Gastroesophageal sphincter (tissue), 4 donors: ENCODE measurements at regions not wholly inside any gene's neighbourhood (a gene's known extent, or its start where the extent isn't known, plus 50 kb on each side); places are given as distances from the start of the nearest gene placed in this dataset.

Experiments
- ATAC-seq: fragments of 150-250 bp; one replicate; pipeline ENCODE4 v1.9.1; 2016; ENCODE audit warnings: mild to moderate bottlenecking, moderate library complexity
- H3K27ac ChIP-seq, 4 donors: fragments of 200-600 bp; sonication (generic) in 3 of 4; 1 replicate in 3 of 4; 2 replicates in 1 of 4; pipeline ENCODE4 v1.5.1; 2016 to 2019
- H3K27me3 ChIP-seq: fragments of 200-600 bp; sonication (generic); one replicate; pipeline ENCODE4 v1.5.1; 2019
- H3K36me3 ChIP-seq, 2 donors: fragments of 200-600 bp; sonication (generic); one replicate each; pipeline ENCODE4 v1.5.1; 2019; ENCODE audit warnings: control low read depth in 1 of 2
- H3K4me1 ChIP-seq, 3 donors: fragments of 200-600 bp; sonication (generic); 1 replicate in 2 of 3; 2 replicates in 1 of 3; pipeline ENCODE4 v1.5.1; 2016 to 2019; ENCODE audit warnings: control low read depth in 2 of 3
- H3K4me3 ChIP-seq, 2 donors: fragments of 200-600 bp; sonication (generic); one replicate each; pipeline ENCODE4 v1.5.1; 2019; ENCODE audit warnings: mild to moderate bottlenecking in 1 of 2, moderate library complexity in 1 of 2
- H3K9me3 ChIP-seq, 3 donors: fragments of 200-600 bp; sonication (generic); one replicate each; pipeline ENCODE4 v1.5.1; 2017 to 2019; ENCODE audit warnings: control low read depth in 2 of 3
- EP300 ChIP-seq: sonication (generic); formaldehyde crosslinking; IDR thresholded peaks from one replicate; pipeline ENCODE4 v1.6.1; 2017; ENCODE audit warnings: antibody characterized with exemption, mild to moderate bottlenecking
- POLR2A ChIP-seq, 2 donors: fragments of 450-650 bp; IDR thresholded peaks; one replicate each; pipeline ENCODE4 v1.6.1; 2017; ENCODE audit warnings: antibody characterized with exemption in 2 of 2, mild to moderate bottlenecking in 2 of 2, moderate library complexity in 1 of 2
- POLR2AphosphoS5 ChIP-seq: sonication (generic); formaldehyde crosslinking; IDR thresholded peaks from one replicate; pipeline ENCODE4 v1.6.1; 2017; ENCODE audit warnings: antibody characterized with exemption
- WGBS, 2 donors: methylation state at CpG; one replicate each; pipeline ENCODE4 v1.1.5; 2018; ENCODE audit warnings: low coverage in 1 of 2; 5-methylcytosine and 5-hydroxymethylcytosine counted together
- TF ChIP-seq, protein P1 (sequence below), 4 experiments: fragments of 200-600 bp in 2 of 4; fragments of 450-650 bp in 2 of 4; sonication (generic) in 1 of 4; IDR thresholded peaks; one replicate each; pipeline ENCODE4 v1.5.1; 2017 to 2019; ENCODE audit warnings: antibody characterized with exemption in 4 of 4, mild to moderate bottlenecking in 2 of 4, moderate library complexity in 2 of 4

DNA sequence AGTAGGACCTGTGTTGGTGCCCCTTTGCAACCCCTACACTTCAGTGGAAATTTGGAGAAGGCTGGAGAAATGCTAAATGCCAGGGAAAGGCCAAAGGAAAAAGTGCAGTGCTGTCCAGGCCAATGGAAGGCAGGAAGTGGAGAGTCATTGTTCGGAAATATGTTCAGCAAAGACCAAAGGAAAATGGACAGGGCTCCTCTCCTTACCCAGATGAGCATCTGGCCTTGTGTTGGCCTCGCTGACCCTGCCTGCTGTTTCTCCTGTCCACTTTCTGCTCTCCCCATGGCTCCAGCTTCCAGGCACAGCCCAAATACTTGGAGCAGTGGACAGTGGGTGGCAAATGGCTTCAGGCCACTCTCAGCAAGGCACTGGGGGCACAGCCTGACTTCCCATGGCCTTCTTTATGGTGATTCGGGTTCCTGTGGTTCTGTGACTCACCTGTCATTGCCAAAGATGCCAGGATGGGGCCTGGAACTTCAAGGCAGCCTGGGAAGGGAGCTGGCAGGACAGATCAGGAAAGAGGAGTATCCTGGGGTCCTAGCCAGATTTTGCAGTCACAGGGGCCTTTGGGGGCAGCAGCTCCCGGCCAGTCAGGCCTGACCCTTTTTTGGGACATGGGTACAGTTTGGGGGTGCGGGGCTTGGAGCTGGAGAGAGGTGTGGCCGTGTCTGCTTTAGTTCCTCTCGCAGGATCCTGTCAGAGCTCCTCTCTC lies 190.9 kb upstream of the SLC24A3 start:
- 87 to 100% methylated on average over 1 to 3 of the region's 7 CpGs for WGBS, 2 donors

DNA sequence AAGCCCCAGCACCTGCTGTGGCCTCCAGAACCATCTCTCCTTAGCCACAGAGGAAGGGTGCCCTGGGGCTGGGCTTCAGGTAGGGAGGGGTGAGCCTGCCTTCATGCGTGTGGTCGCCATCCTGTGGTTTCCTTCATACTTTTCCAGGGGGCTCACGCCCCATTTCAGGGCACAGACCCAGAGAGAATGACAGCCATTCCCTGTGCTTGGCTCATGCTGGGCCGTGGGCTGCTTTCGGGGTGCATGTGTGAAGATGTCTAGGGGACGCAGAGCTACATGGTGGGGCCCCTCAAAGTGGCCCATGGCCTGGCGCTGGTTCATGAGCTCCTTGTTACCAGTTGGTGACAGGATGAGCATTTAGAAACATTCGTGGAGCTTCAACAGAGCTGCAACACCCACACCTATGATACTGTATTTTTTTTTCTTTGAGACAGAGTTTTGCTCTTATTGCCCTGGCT lies 190.3 kb upstream of the SLC24A3 start:
- Histone ChIP-seq H3K36me3 (no peaks in the 10 kb centered on the region), H3K27ac (no peak overlapping the region), H3K4me3 (no peak overlapping the region), H3K27me3 (no peaks in the 10 kb centered on the region), H3K4me1 (peaks cover 0 to 20% (median 7%) of the 10 kb centered on the region in 3 donors), H3K9me3 (no peaks in the 10 kb centered on the region)
- ATAC-seq: no peak
- no CpG with 5 or more reads among the region's 8 CpGs for WGBS, 2 donors
- TF ChIP-seq POLR2AphosphoS5: no peak
- TF ChIP-seq, protein P1, sequence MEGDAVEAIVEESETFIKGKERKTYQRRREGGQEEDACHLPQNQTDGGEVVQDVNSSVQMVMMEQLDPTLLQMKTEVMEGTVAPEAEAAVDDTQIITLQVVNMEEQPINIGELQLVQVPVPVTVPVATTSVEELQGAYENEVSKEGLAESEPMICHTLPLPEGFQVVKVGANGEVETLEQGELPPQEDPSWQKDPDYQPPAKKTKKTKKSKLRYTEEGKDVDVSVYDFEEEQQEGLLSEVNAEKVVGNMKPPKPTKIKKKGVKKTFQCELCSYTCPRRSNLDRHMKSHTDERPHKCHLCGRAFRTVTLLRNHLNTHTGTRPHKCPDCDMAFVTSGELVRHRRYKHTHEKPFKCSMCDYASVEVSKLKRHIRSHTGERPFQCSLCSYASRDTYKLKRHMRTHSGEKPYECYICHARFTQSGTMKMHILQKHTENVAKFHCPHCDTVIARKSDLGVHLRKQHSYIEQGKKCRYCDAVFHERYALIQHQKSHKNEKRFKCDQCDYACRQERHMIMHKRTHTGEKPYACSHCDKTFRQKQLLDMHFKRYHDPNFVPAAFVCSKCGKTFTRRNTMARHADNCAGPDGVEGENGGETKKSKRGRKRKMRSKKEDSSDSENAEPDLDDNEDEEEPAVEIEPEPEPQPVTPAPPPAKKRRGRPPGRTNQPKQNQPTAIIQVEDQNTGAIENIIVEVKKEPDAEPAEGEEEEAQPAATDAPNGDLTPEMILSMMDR (IDR thresholded peaks at IDR 0.05): no peak
- TF ChIP-seq EP300: no peak
- TF ChIP-seq POLR2A (IDR thresholded peaks at IDR 0.05): no peak

More for the DNA sequence above, 190.9 kb upstream of the SLC24A3 start:
- H3K4me1 ChIP-seq: peaks cover 0 to 16% (median 7%) of the 10 kb centered on the region in 3 donors
- H3K9me3 ChIP-seq: no peaks in the 10 kb centered on the region
- no peaks in the 10 kb centered on the region for H3K27me3 ChIP-seq
- no peaks in the 10 kb centered on the region for H3K36me3 ChIP-seq
- no peak for ATAC-seq
- H3K4me3 ChIP-seq: no peak overlapping the region
- no peak overlapping the region for H3K27ac ChIP-seq
- TF ChIP-seq POLR2AphosphoS5 (no peak), EP300 (no peak), POLR2A (IDR thresholded peaks at IDR 0.05) (no peak)
- TF ChIP-seq, protein P1 (IDR thresholded peaks at IDR 0.05): no peak

DNA sequence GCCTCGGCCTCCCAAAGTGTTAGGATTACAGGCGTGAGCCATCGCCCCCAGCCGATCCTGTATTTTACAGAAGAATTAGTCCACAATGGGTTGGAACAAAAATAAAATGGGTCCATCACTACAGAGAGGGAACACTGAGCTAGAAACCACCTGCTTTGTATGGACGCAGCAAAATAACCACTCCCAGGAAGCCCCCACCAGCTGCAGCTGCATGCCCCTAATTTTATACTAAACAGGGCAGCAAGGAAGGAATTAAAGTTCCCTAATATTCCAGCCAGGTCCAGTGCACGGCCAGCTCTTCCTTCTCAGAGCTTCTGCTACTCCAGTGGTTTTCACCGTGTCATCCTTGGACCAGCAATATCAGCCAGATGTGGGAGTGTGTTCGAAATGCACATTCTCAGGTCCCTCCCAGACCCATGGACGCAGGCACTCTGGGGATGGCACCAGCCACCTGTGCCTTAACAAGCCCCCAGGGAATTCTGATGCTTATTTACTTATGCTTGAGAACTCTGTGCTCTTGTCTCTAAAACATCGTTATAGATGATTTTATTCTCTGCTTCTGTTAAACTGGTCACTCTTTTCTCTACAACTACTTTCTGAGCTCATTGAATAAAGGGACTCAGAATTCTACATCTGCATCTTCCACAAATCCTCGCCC lies 189.5 kb upstream of the SLC24A3 start:
- TF ChIP-seq POLR2AphosphoS5: no peak
- no peak for TF ChIP-seq POLR2A (IDR thresholded peaks at IDR 0.05)
- H3K4me3 ChIP-seq: no peak overlapping the region
- no peak for ATAC-seq
- peaks cover 0 to 20% (median 7%) of the 10 kb centered on the region in 3 donors for H3K4me1 ChIP-seq
- no peaks in the 10 kb centered on the region for H3K9me3 ChIP-seq
- H3K27me3 ChIP-seq: no peaks in the 10 kb centered on the region
- H3K27ac ChIP-seq: no peak overlapping the region
- no peaks in the 10 kb centered on the region for H3K36me3 ChIP-seq
- 79 to 87% methylated on average over 5 to 7 of the region's 11 CpGs for WGBS, 2 donors

DNA sequence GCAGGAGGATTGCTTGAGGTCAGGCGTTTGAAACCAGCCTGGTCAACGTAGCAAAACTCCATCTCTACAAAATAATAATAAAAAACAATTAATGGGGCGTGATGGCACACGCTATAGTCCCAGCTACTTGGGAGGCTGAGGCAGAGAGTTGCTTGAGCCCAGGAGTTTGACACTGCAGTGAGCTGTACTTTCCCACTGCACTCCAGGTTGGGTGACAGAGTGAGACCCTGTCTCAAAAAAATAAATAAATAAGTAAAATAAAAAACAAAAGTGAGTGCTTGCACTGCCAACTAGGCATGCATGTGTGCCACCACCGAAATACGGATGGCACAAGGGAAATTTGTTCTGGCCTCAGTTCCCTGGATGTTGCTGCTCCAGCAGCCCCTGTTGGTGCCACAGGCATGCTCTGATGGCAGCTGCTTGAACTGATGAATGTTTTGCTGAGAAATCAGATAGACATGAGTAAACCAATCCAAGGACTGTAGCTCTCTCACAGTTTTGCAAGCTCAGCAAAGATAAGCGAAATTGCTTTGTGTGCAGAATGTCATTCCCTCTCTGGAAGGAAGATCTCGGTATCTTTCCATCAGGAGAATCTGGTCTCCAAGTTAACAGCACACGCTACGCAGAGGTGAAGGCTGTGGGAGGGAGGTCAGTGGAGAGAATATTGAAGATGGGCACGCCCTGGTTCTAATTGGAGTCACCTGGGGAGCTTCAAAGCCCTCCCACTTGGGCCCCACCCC lies 188.0 kb upstream of the SLC24A3 start:
- peaks cover 0 to 20% (median 7%) of the 10 kb centered on the region in 3 donors for H3K4me1 ChIP-seq
- H3K36me3 ChIP-seq: no peaks in the 10 kb centered on the region
- H3K9me3 ChIP-seq: peaks cover 0 to 4% (median 0%) of the 10 kb centered on the region in 3 donors
- TF ChIP-seq POLR2AphosphoS5 (no peak), EP300 (no peak), POLR2A (IDR thresholded peaks at IDR 0.05) (no peak)
- WGBS, 2 donors: 82 to 96% methylated on average over 5 to 11 of the region's 11 CpGs
- no peak for ATAC-seq
- H3K27me3 ChIP-seq: no peaks in the 10 kb centered on the region
- H3K4me3 ChIP-seq: no peak overlapping the region
- no peak overlapping the region for H3K27ac ChIP-seq

DNA sequence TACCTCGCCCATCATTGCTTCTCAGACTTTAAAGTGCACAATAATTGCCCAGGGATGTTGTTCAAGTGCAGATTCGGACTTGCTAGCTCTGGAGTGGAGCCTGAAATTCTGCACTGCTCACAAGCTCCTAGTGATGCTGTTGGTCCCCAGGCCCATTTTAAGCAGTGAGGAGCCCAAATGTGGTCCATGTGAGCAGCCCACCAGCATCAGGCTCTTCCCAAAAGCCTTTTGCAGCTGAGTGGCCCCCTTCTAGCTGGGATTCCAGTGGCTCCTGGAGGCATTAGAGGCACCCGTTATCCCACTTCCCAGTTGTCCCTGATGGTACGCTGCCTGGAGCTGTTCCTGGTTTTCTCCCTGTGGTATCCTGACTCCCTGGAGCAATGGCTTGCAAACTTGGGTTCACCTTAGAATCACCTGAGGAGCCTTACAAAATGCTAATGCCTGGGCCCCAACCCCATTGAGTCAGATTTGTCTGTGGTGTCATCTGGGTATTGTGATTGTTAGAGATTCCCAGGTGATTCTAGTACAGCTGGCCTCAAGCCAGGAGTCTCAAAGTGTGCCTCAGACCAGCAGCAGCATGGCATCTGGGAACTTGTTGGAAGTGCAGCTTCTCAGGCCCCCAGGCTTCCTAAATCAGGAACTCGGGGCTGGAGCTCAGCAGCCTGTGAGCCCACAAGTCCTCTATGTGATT lies 186.9 kb upstream of the SLC24A3 start:
- H3K36me3 ChIP-seq: no peaks in the 10 kb centered on the region
- peaks cover 0 to 20% (median 7%) of the 10 kb centered on the region in 3 donors for H3K4me1 ChIP-seq
- H3K27ac ChIP-seq: no peak overlapping the region
- H3K4me3 ChIP-seq: no peak overlapping the region
- H3K9me3 ChIP-seq: peaks cover 0 to 4% (median 0%) of the 10 kb centered on the region in 3 donors
- no peak for ATAC-seq
- TF ChIP-seq, protein P1 (IDR thresholded peaks at IDR 0.05): no peak
- TF ChIP-seq POLR2AphosphoS5: no peak
- no peak for TF ChIP-seq EP300
- TF ChIP-seq POLR2A (IDR thresholded peaks at IDR 0.05): no peak
- WGBS, 2 donors: 40 to 84% methylated on average over 1 to 2 of the region's 5 CpGs
- no peaks in the 10 kb centered on the region for H3K27me3 ChIP-seq
